ENCODE measurements at regions not wholly inside any gene's neighbourhood (a gene's known extent, or its start where the extent isn't known, plus 50 kb on each side); places are given as distances from the start of the nearest gene placed in this dataset.

GRCh38 chr6:21907291-21907690, 313.7 kb downstream of the SOX4 start:
- no peak for TF ChIP-seq GATA3 (IDR thresholded peaks at IDR 0.05; ENCODE audit: low read depth, low read length)
- no peak for TF ChIP-seq GATA2 (IDR thresholded peaks at IDR 0.05; ENCODE audit: low read depth, low read length)
